ENCODE measurements at regions not wholly inside any gene's neighbourhood (a gene's known extent, or its start where the extent isn't known, plus 50 kb on each side); places are given as distances from the start of the nearest gene placed in this dataset.

DNA sequence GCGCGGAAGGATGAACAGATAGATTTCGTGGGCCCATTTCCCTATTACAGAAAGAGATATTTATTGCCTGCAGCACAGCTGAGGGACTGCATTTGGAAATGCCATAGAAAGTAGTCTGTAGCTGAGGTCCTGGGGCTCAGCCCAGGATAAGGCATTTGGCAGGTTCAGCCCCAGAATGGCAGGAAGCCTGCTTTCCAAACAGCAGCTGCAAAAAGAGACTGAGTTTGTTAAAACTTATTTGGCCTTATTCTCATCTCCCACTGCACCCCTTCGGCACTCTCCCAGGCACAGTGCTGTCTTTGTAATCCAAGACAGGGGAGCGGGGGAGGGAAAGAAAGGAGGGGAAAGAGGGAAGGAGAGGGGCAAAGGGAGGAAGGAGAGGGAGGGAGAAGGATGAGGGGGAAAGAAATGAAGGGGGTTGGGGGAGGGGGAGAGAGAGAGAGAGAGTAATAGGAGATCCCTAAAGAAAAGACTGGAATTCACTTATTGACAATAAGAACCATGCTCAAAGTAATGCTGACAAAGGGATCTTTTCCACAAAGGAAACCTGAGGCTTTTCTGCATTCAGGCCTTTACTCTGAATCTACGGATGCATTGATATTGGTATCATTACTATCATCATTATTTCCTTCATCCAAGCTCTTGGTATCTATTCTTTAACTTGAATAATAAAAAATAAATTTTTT is 94.0 kb upstream of the LRRN1 start:
- H3K4me3 Mint-ChIP-seq, result no peak overlapping the region

DNA sequence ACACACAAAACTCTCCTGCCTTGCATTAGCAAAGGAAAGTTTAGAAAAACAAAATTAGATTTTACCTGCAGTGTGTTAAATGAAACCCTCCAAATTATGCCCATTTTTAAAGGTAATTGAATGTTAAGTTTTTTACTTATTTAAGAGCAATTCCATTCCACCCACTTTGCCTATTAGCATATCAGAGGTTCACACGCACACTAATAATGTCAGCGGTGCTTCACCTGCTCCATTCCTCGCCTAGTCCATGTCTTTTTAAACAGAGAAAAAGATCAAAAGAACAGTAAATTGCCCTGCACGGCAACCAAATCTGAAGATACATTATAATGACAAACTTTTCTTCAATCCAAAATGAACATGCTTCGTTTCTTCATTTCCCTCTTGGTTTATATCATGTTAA is 97.3 kb upstream of the LRRN1 start:
- no peak overlapping the region for H3K4me3 Mint-ChIP-seq
- H3K27ac Mint-ChIP-seq, result no peak overlapping the region
- no peaks in the 10 kb centered on the region for H3K27me3 Mint-ChIP-seq
- H3K9me3 ChIP-seq (ENCODE audit: control insufficient read depth, low read length, poor library complexity, severe bottlenecking), result no peaks in the 10 kb centered on the region
- ATAC-seq (no peak), DNase-seq (no peak)
- H3K4me1 Mint-ChIP-seq, result no peaks in the 10 kb centered on the region
- no peaks in the 10 kb centered on the region for H3K36me3 Mint-ChIP-seq (ENCODE audit: low read depth)

More for the DNA sequence above, 94.0 kb upstream of the LRRN1 start:
- DNase-seq (no peak), ATAC-seq (no peak)
- H3K27ac Mint-ChIP-seq, result no peak overlapping the region
- no peaks in the 10 kb centered on the region for H3K36me3 Mint-ChIP-seq (ENCODE audit: low read depth)
- H3K4me1 Mint-ChIP-seq, result no peaks in the 10 kb centered on the region
- H3K27me3 Mint-ChIP-seq, result no peaks in the 10 kb centered on the region
- no peaks in the 10 kb centered on the region for H3K9me3 ChIP-seq (ENCODE audit: control insufficient read depth, low read length, poor library complexity, severe bottlenecking)

DNA sequence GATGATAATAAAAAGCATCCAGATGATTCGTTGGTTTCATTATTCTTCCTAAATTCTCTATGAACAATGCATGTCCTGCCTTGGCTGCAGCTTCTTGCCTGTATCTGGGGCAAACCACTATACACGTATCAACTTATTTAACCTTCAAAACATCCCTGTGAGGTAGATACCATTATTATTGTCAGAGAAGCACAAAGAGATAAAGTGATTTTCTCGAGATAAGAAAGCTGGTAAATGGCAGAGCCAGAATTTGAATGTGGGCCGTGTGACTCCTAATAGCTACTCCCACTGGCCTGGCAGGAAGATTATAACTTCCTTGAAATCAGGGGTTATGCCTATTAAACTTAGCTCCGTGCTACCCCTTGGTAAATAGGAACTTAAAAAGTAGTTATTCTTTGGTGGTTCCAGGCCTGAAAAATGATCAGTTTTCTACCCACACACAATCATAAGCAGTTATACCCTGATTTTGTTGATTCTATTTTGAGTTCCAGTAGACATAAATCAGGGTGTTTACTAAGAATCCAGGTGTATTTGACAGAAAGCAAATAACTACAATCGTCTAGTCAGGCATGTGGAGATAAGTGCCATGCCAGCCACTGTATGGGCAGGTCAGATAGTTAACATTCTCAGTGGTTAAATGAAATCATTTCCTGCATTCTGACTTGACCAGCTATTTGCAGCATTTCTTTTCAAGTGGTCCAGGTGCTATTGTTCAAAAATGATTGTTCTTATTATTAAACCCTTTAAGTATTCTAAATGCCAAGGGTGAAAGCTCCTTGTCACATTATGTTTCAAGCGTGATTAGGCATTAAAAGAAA is 99.2 kb upstream of the LRRN1 start:
- DNase-seq (no peak), ATAC-seq (no peak)
- H3K36me3 Mint-ChIP-seq (ENCODE audit: low read depth), result no peaks in the 10 kb centered on the region
- H3K4me3 Mint-ChIP-seq, result no peak overlapping the region
- H3K9me3 ChIP-seq (ENCODE audit: control insufficient read depth, low read length, poor library complexity, severe bottlenecking), result no peaks in the 10 kb centered on the region
- no peaks in the 10 kb centered on the region for H3K27me3 Mint-ChIP-seq
- no peak overlapping the region for H3K27ac Mint-ChIP-seq
- no peaks in the 10 kb centered on the region for H3K4me1 Mint-ChIP-seq

DNA sequence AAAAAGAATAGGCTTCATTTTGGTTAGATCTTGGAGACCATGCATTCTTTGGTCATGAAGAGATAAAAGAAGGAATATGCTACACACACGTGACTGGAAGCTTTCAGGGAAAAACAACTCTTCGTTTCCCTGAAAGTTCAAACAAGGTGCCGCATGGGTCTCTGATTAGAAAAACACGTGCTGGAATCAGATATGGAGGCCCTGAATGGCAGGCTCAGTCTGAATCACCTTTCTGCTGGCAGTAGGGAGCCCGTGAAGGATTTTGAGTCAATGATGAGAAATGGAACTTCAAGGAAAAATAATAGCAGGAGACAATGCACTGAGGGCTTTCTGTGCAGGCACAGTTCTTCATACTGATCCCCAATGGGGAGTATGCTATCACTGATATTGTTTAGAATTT is 99.8 kb upstream of the LRRN1 start:
- Mint-ChIP-seq H3K27me3 (no peaks in the 10 kb centered on the region), H3K36me3 (ENCODE audit: low read depth) (no peaks in the 10 kb centered on the region), H3K27ac (no peak overlapping the region), H3K4me1 (no peaks in the 10 kb centered on the region), H3K4me3 (no peak overlapping the region)
- DNase-seq (no peak), ATAC-seq (no peak)
- H3K9me3 ChIP-seq (ENCODE audit: control insufficient read depth, low read length, poor library complexity, severe bottlenecking), result no peaks in the 10 kb centered on the region

DNA sequence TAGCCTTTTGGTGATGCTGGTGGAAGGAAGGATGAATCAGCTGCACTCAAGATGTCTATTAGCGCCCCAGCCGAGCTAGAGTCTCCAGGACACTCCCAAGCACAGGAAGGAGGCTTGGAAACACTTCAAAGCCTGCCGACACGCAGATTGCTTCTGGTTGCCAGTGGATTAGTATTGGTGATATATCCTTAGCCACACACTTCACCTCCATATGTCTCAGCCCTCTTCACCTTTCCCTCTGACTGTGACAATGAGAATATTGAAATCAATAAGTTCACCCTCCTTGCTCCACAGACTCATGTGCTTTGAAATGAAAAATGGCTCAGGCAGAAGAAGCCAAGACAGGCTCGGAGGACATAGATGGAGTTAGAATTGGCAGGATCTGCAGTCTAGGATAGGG is 102.9 kb upstream of the LRRN1 start:
- Mint-ChIP-seq H3K36me3 (ENCODE audit: low read depth) (no peaks in the 10 kb centered on the region), H3K27me3 (no peaks in the 10 kb centered on the region), H3K27ac (no peak overlapping the region), H3K4me1 (no peaks in the 10 kb centered on the region), H3K4me3 (no peak overlapping the region)
- no peak for ATAC-seq
- no peaks in the 10 kb centered on the region for H3K9me3 ChIP-seq (ENCODE audit: control insufficient read depth, low read length, poor library complexity, severe bottlenecking)
- no peak for DNase-seq

DNA sequence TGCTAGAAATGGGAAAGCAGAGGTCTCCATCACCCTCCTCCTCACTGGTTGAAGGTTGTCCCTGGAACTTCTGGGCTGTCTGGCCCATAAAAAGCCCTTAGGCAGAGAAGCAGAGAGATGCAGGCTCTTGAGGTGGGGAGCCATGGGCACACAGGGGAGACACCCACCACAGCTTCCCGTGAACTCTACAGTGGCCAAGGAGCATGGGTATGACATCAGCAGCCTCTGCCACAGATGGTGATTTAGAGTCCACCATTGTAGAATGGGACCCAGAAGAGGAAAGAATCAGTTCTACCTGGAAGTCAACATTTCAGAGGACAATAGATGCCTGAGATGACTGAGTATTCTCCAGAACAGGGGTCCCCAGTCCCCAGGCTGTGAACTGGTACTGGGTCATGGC is 105.6 kb upstream of the LRRN1 start:
- no peak overlapping the region for H3K27ac Mint-ChIP-seq
- ATAC-seq, result no peak
- H3K4me1 Mint-ChIP-seq, result no peaks in the 10 kb centered on the region
- H3K4me3 Mint-ChIP-seq, result no peak overlapping the region
- H3K27me3 Mint-ChIP-seq, result no peaks in the 10 kb centered on the region
- no peak for DNase-seq
- H3K36me3 Mint-ChIP-seq (ENCODE audit: low read depth), result no peaks in the 10 kb centered on the region
- no peaks in the 10 kb centered on the region for H3K9me3 ChIP-seq (ENCODE audit: control insufficient read depth, low read length, poor library complexity, severe bottlenecking)

DNA sequence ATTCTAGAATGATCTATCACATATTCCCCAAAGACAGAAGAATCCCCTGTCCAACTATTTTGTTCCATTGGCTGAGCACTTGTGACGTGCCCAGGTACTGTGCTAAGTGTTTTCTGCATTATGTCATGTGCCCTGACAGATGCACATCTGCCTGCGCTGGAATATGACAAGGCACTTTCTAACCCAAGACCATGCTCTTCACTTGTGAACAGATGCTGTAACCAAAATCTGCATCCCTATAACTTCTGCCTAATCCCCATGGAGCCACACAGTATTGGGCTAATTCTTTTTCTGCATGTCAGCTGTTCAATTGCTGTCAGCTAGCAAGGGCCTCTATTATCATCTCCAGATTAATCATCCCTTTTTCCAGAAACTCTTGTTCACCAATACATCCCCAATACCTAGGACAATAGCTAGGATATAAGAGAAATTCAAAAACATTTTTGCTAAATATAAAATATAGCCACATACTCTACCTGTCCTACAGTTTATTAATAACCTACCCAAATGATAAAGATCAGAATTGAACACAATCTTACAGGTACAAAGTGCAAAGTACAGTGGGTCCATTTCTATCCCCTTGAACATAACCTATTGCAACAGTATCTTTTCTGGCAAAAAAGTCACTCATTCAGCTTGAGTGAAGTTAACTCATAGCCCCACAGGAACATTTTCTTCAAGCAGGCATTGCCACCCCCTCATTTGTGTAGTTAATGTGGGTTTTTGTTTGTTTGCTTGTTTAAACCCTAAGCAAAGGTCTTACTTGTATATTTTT is 109.4 kb upstream of the LRRN1 start:
- no peaks in the 10 kb centered on the region for H3K36me3 Mint-ChIP-seq (ENCODE audit: low read depth)
- no peaks in the 10 kb centered on the region for H3K9me3 ChIP-seq (ENCODE audit: control insufficient read depth, low read length, poor library complexity, severe bottlenecking)
- DNase-seq (no peak), ATAC-seq (no peak)
- H3K4me3 Mint-ChIP-seq, result no peak overlapping the region
- no peaks in the 10 kb centered on the region for H3K27me3 Mint-ChIP-seq
- H3K27ac Mint-ChIP-seq, result no peak overlapping the region
- no peaks in the 10 kb centered on the region for H3K4me1 Mint-ChIP-seq

DNA sequence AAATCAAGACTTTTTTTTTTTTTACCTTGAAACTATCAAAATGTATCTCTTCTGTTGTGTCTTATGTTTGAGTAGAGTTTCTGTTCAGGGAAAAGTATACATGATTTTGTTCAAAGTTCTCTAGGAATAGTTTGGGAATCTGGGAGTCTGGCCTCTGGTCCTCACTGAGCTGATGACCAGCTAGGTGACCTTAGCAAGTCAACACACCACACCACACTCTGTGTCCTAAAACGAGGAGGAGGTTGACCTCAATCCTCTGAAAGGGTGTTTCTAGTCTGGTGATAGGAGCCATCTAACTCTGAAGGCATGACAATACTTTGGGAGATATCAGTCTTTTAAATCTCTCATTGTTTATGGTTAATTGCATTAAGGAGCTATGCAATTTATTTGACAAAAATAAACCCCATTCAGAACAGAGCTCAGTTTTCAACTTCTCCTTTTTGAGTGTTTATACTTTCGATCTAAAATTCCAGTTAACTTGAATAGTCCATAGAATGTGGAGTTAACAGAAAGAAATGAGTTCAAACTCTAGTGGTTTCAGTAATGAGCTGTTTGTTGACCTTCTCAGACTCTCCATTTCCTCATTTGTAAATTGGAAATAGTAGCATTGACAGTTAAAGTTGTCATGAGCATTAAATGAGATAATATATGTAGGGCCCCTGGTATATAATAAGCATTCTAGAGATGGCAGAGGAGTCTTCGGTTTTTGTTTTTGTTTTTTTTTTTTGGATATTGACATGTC is 112.2 kb upstream of the LRRN1 start:
- DNase-seq, result no peak
- H3K4me3 Mint-ChIP-seq, result no peak overlapping the region
- no peaks in the 10 kb centered on the region for H3K36me3 Mint-ChIP-seq (ENCODE audit: low read depth)
- no peaks in the 10 kb centered on the region for H3K27me3 Mint-ChIP-seq
- H3K9me3 ChIP-seq (ENCODE audit: control insufficient read depth, low read length, poor library complexity, severe bottlenecking), result no peaks in the 10 kb centered on the region
- no peak for ATAC-seq
- H3K4me1 Mint-ChIP-seq, result no peaks in the 10 kb centered on the region
- H3K27ac Mint-ChIP-seq, result no peak overlapping the region

DNA sequence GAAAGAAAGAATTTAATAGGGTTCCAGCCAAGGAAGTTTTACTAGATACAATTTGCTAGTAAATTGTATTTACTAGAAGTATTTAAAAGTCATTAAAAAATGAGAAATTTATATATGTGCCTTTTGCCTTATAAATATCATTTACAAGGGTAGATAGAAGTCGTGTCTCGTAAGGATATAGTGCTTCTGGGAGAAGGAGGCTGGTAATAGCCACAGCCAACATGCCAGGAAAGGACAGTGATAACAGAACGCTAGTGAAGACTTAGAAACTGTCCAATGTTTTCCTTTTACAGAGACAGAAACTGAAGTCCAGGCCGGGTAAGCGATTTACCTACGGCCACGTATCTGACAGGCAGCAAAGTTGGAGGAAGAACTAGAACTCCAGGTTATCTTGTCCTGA is 113.5 kb upstream of the LRRN1 start:
- Mint-ChIP-seq H3K4me3 (no peak overlapping the region), H3K4me1 (no peaks in the 10 kb centered on the region), H3K36me3 (ENCODE audit: low read depth) (no peaks in the 10 kb centered on the region), H3K27me3 (no peaks in the 10 kb centered on the region), H3K27ac (no peak overlapping the region)
- H3K9me3 ChIP-seq (ENCODE audit: control insufficient read depth, low read length, poor library complexity, severe bottlenecking), result no peaks in the 10 kb centered on the region
- no peak for ATAC-seq
- no peak for DNase-seq

DNA sequence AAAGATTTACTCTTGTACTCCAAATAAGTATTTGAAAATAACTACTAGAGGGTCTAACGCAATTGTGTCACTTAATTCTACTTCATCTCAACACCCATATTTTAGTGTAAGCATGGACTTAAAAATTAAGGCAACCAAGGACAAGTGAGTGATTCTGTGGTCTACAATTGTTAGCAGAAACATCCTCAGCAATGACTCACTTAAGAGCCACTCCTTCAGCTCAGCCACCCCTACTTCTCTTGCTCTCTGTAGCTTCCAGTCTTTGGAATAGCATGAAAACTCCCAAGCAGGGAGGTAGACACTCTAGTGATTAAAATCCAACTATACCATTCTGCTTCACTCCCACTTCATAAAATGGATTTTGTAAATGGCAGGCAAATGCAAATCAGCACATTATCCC is 116.0 kb upstream of the LRRN1 start:
- Mint-ChIP-seq H3K27ac (no peak overlapping the region), H3K4me1 (no peaks in the 10 kb centered on the region), H3K4me3 (no peak overlapping the region), H3K36me3 (ENCODE audit: low read depth) (no peaks in the 10 kb centered on the region), H3K27me3 (no peaks in the 10 kb centered on the region)
- no peaks in the 10 kb centered on the region for H3K9me3 ChIP-seq (ENCODE audit: control insufficient read depth, low read length, poor library complexity, severe bottlenecking)
- DNase-seq (no peak), ATAC-seq (no peak)

DNA sequence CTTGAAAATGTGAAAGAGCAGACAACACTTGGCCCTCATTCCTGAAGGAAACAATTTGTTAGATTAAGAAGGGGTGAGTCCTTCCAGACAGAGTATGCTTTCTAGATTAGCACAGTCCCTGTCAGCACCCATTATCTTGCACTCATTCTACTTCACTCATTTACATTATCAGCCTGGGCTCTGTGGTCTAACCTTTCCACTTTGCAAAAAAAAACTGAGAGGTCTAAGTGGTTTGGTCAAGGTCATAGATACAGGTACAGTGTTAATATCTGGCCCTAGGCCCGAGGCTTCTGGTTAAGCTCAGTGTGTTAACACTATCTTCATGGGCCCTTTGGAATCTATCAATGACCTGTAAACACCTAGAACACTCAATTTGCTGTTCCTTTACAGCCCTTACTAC is 123.4 kb upstream of the LRRN1 start:
- Mint-ChIP-seq H3K36me3 (ENCODE audit: low read depth) (no peaks in the 10 kb centered on the region), H3K4me1 (no peaks in the 10 kb centered on the region), H3K4me3 (no peak overlapping the region), H3K27me3 (no peaks in the 10 kb centered on the region), H3K27ac (no peak overlapping the region)
- DNase-seq, result no peak
- no peaks in the 10 kb centered on the region for H3K9me3 ChIP-seq (ENCODE audit: control insufficient read depth, low read length, poor library complexity, severe bottlenecking)
- ATAC-seq, result no peak

DNA sequence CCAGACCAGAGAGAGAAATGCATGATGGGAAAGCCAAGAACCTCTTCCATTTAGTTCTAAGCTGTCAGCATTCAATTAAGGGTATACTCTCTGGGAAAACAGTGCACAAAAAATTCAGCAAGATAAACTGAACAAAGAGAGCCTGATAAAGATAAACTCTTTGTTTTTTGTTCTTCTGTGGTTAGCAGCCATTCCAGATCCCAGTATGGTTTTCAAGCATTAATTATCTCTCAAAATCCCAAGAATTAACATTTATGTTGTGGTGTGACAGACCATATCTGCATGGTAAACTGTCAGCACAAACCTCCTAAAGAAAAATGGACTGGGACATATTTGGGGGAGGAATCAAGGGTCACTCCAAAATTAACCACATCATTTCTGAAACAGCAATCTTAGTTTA is 124.0 kb upstream of the LRRN1 start:
- no peak for ATAC-seq
- H3K9me3 ChIP-seq (ENCODE audit: control insufficient read depth, low read length, poor library complexity, severe bottlenecking), result no peaks in the 10 kb centered on the region
- H3K27ac Mint-ChIP-seq, result no peak overlapping the region
- DNase-seq, result no peak
- H3K4me3 Mint-ChIP-seq, result no peak overlapping the region
- no peaks in the 10 kb centered on the region for H3K27me3 Mint-ChIP-seq
- H3K4me1 Mint-ChIP-seq, result no peaks in the 10 kb centered on the region
- no peaks in the 10 kb centered on the region for H3K36me3 Mint-ChIP-seq (ENCODE audit: low read depth)

DNA sequence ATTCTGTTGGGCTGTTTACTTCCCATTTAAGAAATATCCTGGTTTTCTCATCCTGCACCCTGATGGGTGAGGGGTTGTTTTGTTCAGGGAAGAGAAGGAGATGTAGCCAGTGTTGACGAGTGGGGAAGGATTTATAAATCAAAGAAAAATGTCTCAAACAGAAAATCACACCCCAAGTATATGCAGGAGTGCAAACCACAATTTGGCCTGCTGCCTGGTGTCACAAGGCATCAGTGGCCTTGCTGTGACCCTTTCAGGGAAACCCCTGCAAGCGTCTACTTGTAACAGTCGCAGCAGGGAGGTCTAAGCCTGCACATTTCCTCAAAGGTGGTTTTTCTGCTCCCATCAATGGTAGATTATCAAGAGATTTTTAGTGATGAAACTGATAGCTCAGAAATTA is 132.6 kb upstream of the LRRN1 start:
- peaks cover 5% of the 10 kb centered on the region for H3K27me3 Mint-ChIP-seq
- H3K36me3 Mint-ChIP-seq (ENCODE audit: low read depth), result no peaks in the 10 kb centered on the region
- H3K4me3 Mint-ChIP-seq, result no peak overlapping the region
- no peaks in the 10 kb centered on the region for H3K9me3 ChIP-seq (ENCODE audit: control insufficient read depth, low read length, poor library complexity, severe bottlenecking)
- H3K27ac Mint-ChIP-seq, result no peak overlapping the region
- DNase-seq, result no peak
- no peaks in the 10 kb centered on the region for H3K4me1 Mint-ChIP-seq
- no peak for ATAC-seq

Data from T-helper 17 cell (primary cell).